ENCODE measurements at regions not wholly inside any gene's neighbourhood (a gene's known extent, or its start where the extent isn't known, plus 50 kb on each side); places are given as distances from the start of the nearest gene placed in this dataset.
"Not testable (repeated sequence)": the region's sequence is repeated elsewhere in the genome, so short reads cannot be mapped to it uniquely, and the experiment has no call there.

- H4K20me1 ChIP-seq (ENCODE audit: low read length): no peaks in the 10 kb centered on the region
- no TSS peak for BruUV-seq (replicated peaks)
- no peaks in the 10 kb centered on the region for H3K9me3 ChIP-seq (ENCODE audit: low read length)
- H3K79me2 ChIP-seq (ENCODE audit: low read length): no peaks in the 10 kb centered on the region
- ChIA-PET CTCF (no interaction called here), POLR2A (ENCODE audit: unreplicated experiment) (no interaction called here)
- no peaks in the 10 kb centered on the region for H3K4me1 ChIP-seq (ENCODE audit: insufficient read depth, low read length)
- H3K4me3 ChIP-seq (ENCODE audit: low read length): no peak overlapping the region
- H3F3A ChIP-seq (ENCODE audit: low read length, unreplicated experiment): no peaks in the 10 kb centered on the region
- H3K27me3 ChIP-seq (ENCODE audit: low read length): no peaks in the 10 kb centered on the region
- ATAC-seq (no peak), DNase-seq (no peak)
- no peak overlapping the region for H3K9ac ChIP-seq (ENCODE audit: low read length)
- intact Hi-C loops (cut with micrococcal nuclease): no loop called here
- H3K4me2 ChIP-seq (ENCODE audit: low read length): no peak overlapping the region
- no peaks in the 10 kb centered on the region for H3K9me2 ChIP-seq (replicated peaks; ENCODE audit: low read length)
- no peak overlapping the region for H2AFZ ChIP-seq (ENCODE audit: low read length)
- no peaks in the 10 kb centered on the region for H3K36me3 ChIP-seq (ENCODE audit: low read depth, low read length)
- no peak overlapping the region for H3K27ac ChIP-seq (ENCODE audit: low read length)
- TF ChIP-seq CTCF (conservative IDR thresholded peaks at IDR 0.05; ENCODE audit: low read depth, low read length) (no peak), EZH2 (IDR thresholded peaks at IDR 0.05; ENCODE audit: low read length, unreplicated experiment) (no peak), EZH2phosphoT487 (IDR thresholded peaks at IDR 0.05; ENCODE audit: borderline replicate concordance, low read length) (no peak)
Observed at GRCh38 chrX:126670258-126670657, 117.6 kb upstream of the DCAF12L1 start.

- H3K4me2 ChIP-seq (ENCODE audit: low read length); H3K79me2 ChIP-seq (ENCODE audit: low read length); H3K4me1 ChIP-seq (ENCODE audit: insufficient read depth, low read length); H3K4me3 ChIP-seq (ENCODE audit: low read length); H4K20me1 ChIP-seq (ENCODE audit: low read length); BruUV-seq (replicated peaks); intact Hi-C loops (cut with micrococcal nuclease); H2AFZ ChIP-seq (ENCODE audit: low read length); H3K9me3 ChIP-seq (ENCODE audit: low read length); H3K9ac ChIP-seq (ENCODE audit: low read length); DNase-seq; H3K36me3 ChIP-seq (ENCODE audit: low read depth, low read length); CTCF ChIA-PET; H3K27ac ChIP-seq (ENCODE audit: low read length); H3F3A ChIP-seq (ENCODE audit: low read length, unreplicated experiment); ATAC-seq; H3K27me3 ChIP-seq (ENCODE audit: low read length); H3K9me2 ChIP-seq (replicated peaks; ENCODE audit: low read length); POLR2A ChIA-PET (ENCODE audit: unreplicated experiment): not testable (repeated sequence)
Observed at GRCh38 chrX:126673366-126673765, 120.8 kb upstream of the DCAF12L1 start.

GRCh38 chrX:126673816-126674491 is 121.3 kb upstream of the DCAF12L1 start:
- POLR2A ChIA-PET (ENCODE audit: unreplicated experiment); intact Hi-C loops (cut with micrococcal nuclease); CTCF ChIA-PET; H3K9ac ChIP-seq (ENCODE audit: low read length); H3K79me2 ChIP-seq (ENCODE audit: low read length); H2AFZ ChIP-seq (ENCODE audit: low read length); H3F3A ChIP-seq (ENCODE audit: low read length, unreplicated experiment); H3K9me3 ChIP-seq (ENCODE audit: low read length); H3K36me3 ChIP-seq (ENCODE audit: low read depth, low read length); ATAC-seq; H3K27me3 ChIP-seq (ENCODE audit: low read length); BruUV-seq (replicated peaks); H3K9me2 ChIP-seq (replicated peaks; ENCODE audit: low read length); DNase-seq; H3K4me2 ChIP-seq (ENCODE audit: low read length); H3K27ac ChIP-seq (ENCODE audit: low read length); H4K20me1 ChIP-seq (ENCODE audit: low read length); H3K4me1 ChIP-seq (ENCODE audit: insufficient read depth, low read length); H3K4me3 ChIP-seq (ENCODE audit: low read length): not testable (repeated sequence)

GRCh38 chrX:126695375-126695896 is 124.1 kb upstream of the PRR32 start:
- Histone ChIP-seq H3K36me3 (ENCODE audit: low read depth, low read length) (no peaks in the 10 kb centered on the region), H3K4me2 (ENCODE audit: low read length) (no peak overlapping the region), H3K79me2 (ENCODE audit: low read length) (no peaks in the 10 kb centered on the region), H3K9me2 (replicated peaks; ENCODE audit: low read length) (no peaks in the 10 kb centered on the region), H3K9ac (ENCODE audit: low read length) (no peak overlapping the region), H3K27ac (ENCODE audit: low read length) (no peak overlapping the region), H3K4me3 (ENCODE audit: low read length) (no peak overlapping the region), H3K9me3 (ENCODE audit: low read length) (no peaks in the 10 kb centered on the region), H3F3A (ENCODE audit: low read length, unreplicated experiment) (no peaks in the 10 kb centered on the region), H3K27me3 (ENCODE audit: low read length) (no peaks in the 10 kb centered on the region), H4K20me1 (ENCODE audit: low read length) (no peaks in the 10 kb centered on the region), H2AFZ (ENCODE audit: low read length) (no peak overlapping the region), H3K4me1 (ENCODE audit: insufficient read depth, low read length) (no peaks in the 10 kb centered on the region)
- TF ChIP-seq EZH2phosphoT487 (IDR thresholded peaks at IDR 0.05; ENCODE audit: borderline replicate concordance, low read length): no peak
- no peak for TF ChIP-seq EZH2 (IDR thresholded peaks at IDR 0.05; ENCODE audit: low read length, unreplicated experiment)
- no peak for TF ChIP-seq CTCF (conservative IDR thresholded peaks at IDR 0.05; ENCODE audit: low read depth, low read length)
- ATAC-seq (no peak), DNase-seq (no peak)
- CTCF ChIA-PET: no interaction called here
- intact Hi-C loops (cut with micrococcal nuclease): no loop called here
- BruUV-seq (replicated peaks): no TSS peak
- POLR2A ChIA-PET (ENCODE audit: unreplicated experiment): no interaction called here
